SJCRH30 (cell line): ENCODE measurements at regions not wholly inside any gene's neighbourhood (a gene's known extent, or its start where the extent isn't known, plus 50 kb on each side); places are given as distances from the start of the nearest gene placed in this dataset.

Experiments
- DNase-seq, 2 experiments: peaks; one replicate each; pipeline ENCODE4 v3.0.0-alpha.2; 2015 to 2020
- H3K27ac ChIP-seq: fragments of 250-450 bp; sonication (Bioruptor Pico); 2 replicates; pipeline ENCODE4 v1.5.1; 2020; ENCODE audit warnings: mild to moderate bottlenecking, moderate library complexity
- H3K27me3 ChIP-seq: fragments of 250-450 bp; sonication (Bioruptor Pico); 2 replicates; pipeline ENCODE4 v1.5.1; 2020; ENCODE audit warnings: mild to moderate bottlenecking, moderate library complexity
- H3K36me3 ChIP-seq: fragments of 250-450 bp; sonication (Bioruptor Pico); 2 replicates; pipeline ENCODE4 v1.5.1; 2020; ENCODE audit warnings: mild to moderate bottlenecking, moderate library complexity
- H3K4me1 ChIP-seq: fragments of 250-450 bp; sonication (Bioruptor Pico); 2 replicates; pipeline ENCODE4 v1.5.1; 2020; ENCODE audit warnings: mild to moderate bottlenecking, moderate library complexity
- H3K4me3 ChIP-seq: fragments of 250-450 bp; sonication (Bioruptor Pico); 2 replicates; pipeline ENCODE4 v1.5.1; 2020; ENCODE audit warnings: mild to moderate bottlenecking, moderate library complexity
- H3K9me3 ChIP-seq: fragments of 250-450 bp; sonication (Bioruptor Pico); replicated peaks from 2 replicates; pipeline ENCODE4 v1.5.1; 2020; ENCODE audit warnings: mild to moderate bottlenecking, moderate library complexity

GRCh38 chr12:88767699-88768098 lies 187.4 kb upstream of the KITLG start:
- H3K4me1 ChIP-seq, result no peaks in the 10 kb centered on the region

GRCh38 chr12:88764781-88765480 lies 184.7 kb upstream of the KITLG start:
- H3K9me3 ChIP-seq, result no peaks in the 10 kb centered on the region
- H3K27ac ChIP-seq, result no peak overlapping the region
- no peak overlapping the region for H3K4me3 ChIP-seq
- no peaks in the 10 kb centered on the region for H3K4me1 ChIP-seq
- peak in 1 of 2 experiments; percentile 12 for DNase-seq
- H3K27me3 ChIP-seq, result no peaks in the 10 kb centered on the region
- H3K36me3 ChIP-seq, result no peaks in the 10 kb centered on the region

More at GRCh38 chr12:88767699-88768098, 187.4 kb upstream of the KITLG start:
- Histone ChIP-seq H3K36me3 (no peaks in the 10 kb centered on the region), H3K9me3 (no peaks in the 10 kb centered on the region), H3K27me3 (no peaks in the 10 kb centered on the region), H3K4me3 (no peak overlapping the region), H3K27ac (no peak overlapping the region)
- DNase-seq, result no peak

GRCh38 chr12:88763536-88764100 lies 183.3 kb upstream of the KITLG start:
- Histone ChIP-seq H3K27ac (no peak overlapping the region), H3K27me3 (no peaks in the 10 kb centered on the region), H3K9me3 (no peaks in the 10 kb centered on the region), H3K4me1 (no peaks in the 10 kb centered on the region), H3K36me3 (no peaks in the 10 kb centered on the region), H3K4me3 (no peak overlapping the region)
- no peak for DNase-seq

- Histone ChIP-seq H3K4me1 (no peaks in the 10 kb centered on the region), H3K27ac (no peak overlapping the region), H3K9me3 (no peaks in the 10 kb centered on the region), H3K36me3 (no peaks in the 10 kb centered on the region), H3K4me3 (no peak overlapping the region), H3K27me3 (no peaks in the 10 kb centered on the region)
- no peak for DNase-seq
Measured at GRCh38 chr12:88758176-88758575, 177.9 kb upstream of the KITLG start.

GRCh38 chr12:88756917-88757316 lies 176.6 kb upstream of the KITLG start:
- DNase-seq, result no peak
- H3K9me3 ChIP-seq, result no peaks in the 10 kb centered on the region
- no peak overlapping the region for H3K4me3 ChIP-seq
- no peaks in the 10 kb centered on the region for H3K27me3 ChIP-seq
- no peaks in the 10 kb centered on the region for H3K36me3 ChIP-seq
- no peaks in the 10 kb centered on the region for H3K4me1 ChIP-seq
- no peak overlapping the region for H3K27ac ChIP-seq

- Histone ChIP-seq H3K4me3 (no peak overlapping the region), H3K9me3 (no peaks in the 10 kb centered on the region), H3K4me1 (no peaks in the 10 kb centered on the region), H3K27ac (no peak overlapping the region), H3K27me3 (no peaks in the 10 kb centered on the region), H3K36me3 (no peaks in the 10 kb centered on the region)
- DNase-seq, result no peak
Measured at GRCh38 chr12:88756153-88756552, 175.9 kb upstream of the KITLG start.

GRCh38 chr12:88753707-88754106 lies 173.4 kb upstream of the KITLG start:
- Histone ChIP-seq H3K27me3 (no peaks in the 10 kb centered on the region), H3K9me3 (no peaks in the 10 kb centered on the region), H3K4me1 (no peaks in the 10 kb centered on the region), H3K4me3 (no peak overlapping the region), H3K27ac (no peak overlapping the region), H3K36me3 (no peaks in the 10 kb centered on the region)
- DNase-seq, result no peak

GRCh38 chr12:88753066-88753465 lies 172.8 kb upstream of the KITLG start:
- Histone ChIP-seq H3K27ac (no peak overlapping the region), H3K4me1 (no peaks in the 10 kb centered on the region), H3K27me3 (no peaks in the 10 kb centered on the region), H3K4me3 (no peak overlapping the region), H3K9me3 (no peaks in the 10 kb centered on the region), H3K36me3 (no peaks in the 10 kb centered on the region)
- DNase-seq, result no peak

- Histone ChIP-seq H3K27ac (no peak overlapping the region), H3K36me3 (no peaks in the 10 kb centered on the region), H3K4me3 (no peak overlapping the region), H3K9me3 (no peaks in the 10 kb centered on the region), H3K4me1 (no peaks in the 10 kb centered on the region), H3K27me3 (no peaks in the 10 kb centered on the region)
- DNase-seq, result no peak
Measured at GRCh38 chr12:88752183-88752582, 171.9 kb upstream of the KITLG start.

- Histone ChIP-seq H3K9me3 (no peaks in the 10 kb centered on the region), H3K27me3 (no peaks in the 10 kb centered on the region), H3K4me1 (no peaks in the 10 kb centered on the region), H3K27ac (no peak overlapping the region), H3K4me3 (no peak overlapping the region), H3K36me3 (no peaks in the 10 kb centered on the region)
- no peak for DNase-seq
Measured at GRCh38 chr12:88750867-88751543, 170.7 kb upstream of the KITLG start.

- Histone ChIP-seq H3K9me3 (no peaks in the 10 kb centered on the region), H3K27ac (no peak overlapping the region), H3K27me3 (no peaks in the 10 kb centered on the region), H3K4me1 (no peaks in the 10 kb centered on the region), H3K36me3 (no peaks in the 10 kb centered on the region), H3K4me3 (no peak overlapping the region)
- DNase-seq, result no peak
Measured at GRCh38 chr12:88746386-88746785, 166.1 kb upstream of the KITLG start.

GRCh38 chr12:88743946-88744685 lies 163.8 kb upstream of the KITLG start:
- Histone ChIP-seq H3K36me3 (no peaks in the 10 kb centered on the region), H3K4me1 (no peaks in the 10 kb centered on the region), H3K4me3 (no peak overlapping the region), H3K27me3 (no peaks in the 10 kb centered on the region), H3K9me3 (no peaks in the 10 kb centered on the region), H3K27ac (no peak overlapping the region)
- no peak for DNase-seq

GRCh38 chr12:88737838-88738472 lies 157.7 kb upstream of the KITLG start:
- H3K36me3 ChIP-seq, result no peaks in the 10 kb centered on the region
- no peak overlapping the region for H3K27ac ChIP-seq
- no peaks in the 10 kb centered on the region for H3K4me1 ChIP-seq
- H3K9me3 ChIP-seq, result no peaks in the 10 kb centered on the region
- no peak for DNase-seq
- no peak overlapping the region for H3K4me3 ChIP-seq
- H3K27me3 ChIP-seq, result no peaks in the 10 kb centered on the region

- H3K4me3 ChIP-seq, result no peak overlapping the region
- no peaks in the 10 kb centered on the region for H3K4me1 ChIP-seq
- H3K36me3 ChIP-seq, result no peaks in the 10 kb centered on the region
- no peak overlapping the region for H3K27ac ChIP-seq
- no peaks in the 10 kb centered on the region for H3K9me3 ChIP-seq
- DNase-seq, result no peak
- no peaks in the 10 kb centered on the region for H3K27me3 ChIP-seq
Measured at GRCh38 chr12:88736031-88736430, 155.8 kb upstream of the KITLG start.

- no peak overlapping the region for H3K4me3 ChIP-seq
- H3K36me3 ChIP-seq, result no peaks in the 10 kb centered on the region
- H3K27ac ChIP-seq, result no peak overlapping the region
- no peaks in the 10 kb centered on the region for H3K4me1 ChIP-seq
- H3K27me3 ChIP-seq, result no peaks in the 10 kb centered on the region
- no peaks in the 10 kb centered on the region for H3K9me3 ChIP-seq
- DNase-seq, result no peak
Measured at GRCh38 chr12:88733008-88733407, 152.7 kb upstream of the KITLG start.
